Neural cell (in vitro differentiated cells): ENCODE measurements at regions not wholly inside any gene's neighbourhood (a gene's known extent, or its start where the extent isn't known, plus 50 kb on each side); places are given as distances from the start of the nearest gene placed in this dataset.

ENCODE experiments used
- H2AFZ ChIP-seq: fragments of 200-600, 300-800 bp; sonication (generic), shearing (Covaris generic); 2 replicates; pipeline ENCODE4 v1.6.0; 2014; ENCODE audit warnings: low read depth, mild to moderate bottlenecking, antibody characterized with exemption, low read length, moderate library complexity
- H3F3A ChIP-seq: fragments of 200-600 bp; shearing (Covaris generic); 2 replicates; pipeline ENCODE4 v1.6.1; 2016; ENCODE audit warnings: mild to moderate bottlenecking, moderate library complexity, mixed read lengths, antibody characterized with exemption, low read length; ENCODE audit not compliant: insufficient read depth, poor library complexity, severe bottlenecking
- H3K27ac ChIP-seq: fragments of 200-600, 300-800 bp; sonication (generic), shearing (Covaris generic); 2 replicates; pipeline ENCODE4 v1.5.1; 2014; ENCODE audit warnings: mild to moderate bottlenecking, low read length, moderate library complexity
- H3K27me3 ChIP-seq: fragments of 300-800, 200-600 bp; sonication (generic), shearing (Covaris generic); 2 replicates; pipeline ENCODE4 v1.6.0; 2014; ENCODE audit warnings: mild to moderate bottlenecking, low read depth, low read length, moderate library complexity; ENCODE audit not compliant: insufficient read depth
- H3K36me3 ChIP-seq: fragments of 300-800, 200-600 bp; sonication (generic), shearing (Covaris generic); 2 replicates; pipeline ENCODE4 v1.5.1; 2014; ENCODE audit warnings: mild to moderate bottlenecking, antibody characterized with exemption, low read length, moderate library complexity; ENCODE audit not compliant: insufficient read depth
- H3K4me2 ChIP-seq: fragments of 300-800, 200-600 bp; sonication (generic), shearing (Covaris generic); 2 replicates; pipeline ENCODE4 v1.6.0; 2014; ENCODE audit warnings: mild to moderate bottlenecking, low read length
- H3K4me3 ChIP-seq: fragments of 300-800, 200-600 bp; sonication (generic), shearing (Covaris generic); 2 replicates; pipeline ENCODE4 v1.5.1; 2014; ENCODE audit warnings: mild to moderate bottlenecking, low read length, moderate library complexity
- H3K79me2 ChIP-seq: fragments of 200-600 bp; shearing (Covaris generic); replicated peaks from 2 replicates; pipeline ENCODE4 v1.6.0; 2014; ENCODE audit warnings: mild to moderate bottlenecking, low read length, moderate library complexity; ENCODE audit not compliant: insufficient read depth
- H3K9ac ChIP-seq: fragments of 300-800, 200-600 bp; sonication (generic), shearing (Covaris generic); 2 replicates; pipeline ENCODE4 v1.6.1; 2016; ENCODE audit warnings: mild to moderate bottlenecking, low read length, mixed read lengths
- H3K9me2 ChIP-seq: fragments of 200-600 bp; shearing (Covaris generic); 2 replicates; pipeline ENCODE4 v1.6.1; 2016; ENCODE audit warnings: mild to moderate bottlenecking, low read length, mixed read lengths; ENCODE audit not compliant: insufficient read depth
- H3K9me3 ChIP-seq: fragments of 200-600, 300-800 bp; sonication (generic), shearing (Covaris generic); 2 replicates; pipeline ENCODE4 v1.6.1; 2016; ENCODE audit warnings: mild to moderate bottlenecking, mixed run types, low read length, moderate library complexity, mixed read lengths
- H4K20me1 ChIP-seq: fragments of 200-600 bp; shearing (Covaris generic); 2 replicates; pipeline ENCODE4 v1.6.1; 2016; ENCODE audit warnings: mild to moderate bottlenecking, mixed run types; ENCODE audit not compliant: insufficient read depth
- CTCF ChIP-seq: fragments of 450-650 bp; IDR thresholded peaks from 2 replicates; pipeline ENCODE4 v1.5.1; 2014; ENCODE audit warnings: antibody characterized with exemption, mild to moderate bottlenecking, moderate library complexity; ENCODE audit not compliant: poor library complexity, severe bottlenecking
- EP300 ChIP-seq: fragments of 450-650 bp; conservative IDR thresholded peaks from 2 replicates; pipeline ENCODE4 v1.6.1; 2014; ENCODE audit warnings: antibody characterized with exemption, mild to moderate bottlenecking, moderate library complexity; ENCODE audit not compliant: poor library complexity, severe bottlenecking
- EZH2 ChIP-seq: fragments of 200-600, 300-800 bp; shearing (Covaris generic), sonication (generic); IDR thresholded peaks from 2 replicates; pipeline ENCODE4 v1.6.1; 2014; ENCODE audit warnings: antibody characterized with exemption, low read length, borderline replicate concordance, mild to moderate bottlenecking; ENCODE audit not compliant: insufficient read depth, poor library complexity, severe bottlenecking
- MXI1 ChIP-seq: fragments of 450-650 bp; conservative IDR thresholded peaks from 2 replicates; pipeline ENCODE4 v1.6.1; 2014; ENCODE audit warnings: antibody characterized with exemption, mild to moderate bottlenecking; ENCODE audit not compliant: poor library complexity, severe bottlenecking
- POLR2AphosphoS5 ChIP-seq: IDR thresholded peaks from 2 replicates; pipeline ENCODE4 v1.6.1; 2012
- RAD21 ChIP-seq: fragments of 450-650 bp; conservative IDR thresholded peaks from 2 replicates; pipeline ENCODE4 v1.6.1; 2014; ENCODE audit warnings: antibody characterized with exemption, mild to moderate bottlenecking, moderate library complexity
- REST ChIP-seq: IDR thresholded peaks from 2 replicates; pipeline ENCODE4 v1.6.1; 2012; ENCODE audit warnings: borderline replicate concordance
- SMC3 ChIP-seq: fragments of 450-650 bp; conservative IDR thresholded peaks from 2 replicates; pipeline ENCODE4 v1.6.1; 2014; ENCODE audit warnings: antibody characterized with exemption, mild to moderate bottlenecking, moderate library complexity; ENCODE audit not compliant: poor library complexity
- TAF1 ChIP-seq: IDR thresholded peaks from 2 replicates; pipeline ENCODE4 v1.6.1; 2012; ENCODE audit warnings: low read depth

GRCh38 chr3:55165704-55166405, 238.0 kb upstream of the LRTM1 start:
- no peak overlapping the region for H3K4me2 ChIP-seq
- no peaks in the 10 kb centered on the region for H3K9me2 ChIP-seq
- H2AFZ ChIP-seq: no peak overlapping the region
- no peak overlapping the region for H3K27ac ChIP-seq
- H3K79me2 ChIP-seq: no peaks in the 10 kb centered on the region
- no peaks in the 10 kb centered on the region for H3K9me3 ChIP-seq
- TF ChIP-seq MXI1: no peak
- TF ChIP-seq POLR2AphosphoS5: no peak
- TF ChIP-seq REST: no peak
- TF ChIP-seq EP300: no peak
- no peak for TF ChIP-seq CTCF
- no peak for TF ChIP-seq TAF1
- TF ChIP-seq EZH2: no peak
- TF ChIP-seq SMC3: no peak
- TF ChIP-seq RAD21: no peak
- H3K36me3 ChIP-seq: no peaks in the 10 kb centered on the region
- no peaks in the 10 kb centered on the region for H3K27me3 ChIP-seq
- H3K4me3 ChIP-seq: no peak overlapping the region
- no peaks in the 10 kb centered on the region for H4K20me1 ChIP-seq
- no peak overlapping the region for H3K9ac ChIP-seq
- no peaks in the 10 kb centered on the region for H3F3A ChIP-seq

- no peaks in the 10 kb centered on the region for H3K27me3 ChIP-seq
- no peak overlapping the region for H2AFZ ChIP-seq
- H3K9me3 ChIP-seq: no peaks in the 10 kb centered on the region
- no peak overlapping the region for H3K4me3 ChIP-seq
- H3K36me3 ChIP-seq: no peaks in the 10 kb centered on the region
- H3K79me2 ChIP-seq: no peaks in the 10 kb centered on the region
- H3F3A ChIP-seq: no peaks in the 10 kb centered on the region
- H3K9ac ChIP-seq: no peak overlapping the region
- no peak overlapping the region for H3K27ac ChIP-seq
- TF ChIP-seq POLR2AphosphoS5 (no peak), SMC3 (no peak), CTCF (no peak), RAD21 (no peak)
- H3K4me2 ChIP-seq: no peak overlapping the region
- no peaks in the 10 kb centered on the region for H3K9me2 ChIP-seq
- no peaks in the 10 kb centered on the region for H4K20me1 ChIP-seq
These were observed 237.4 kb upstream of the LRTM1 start for GRCh38 chr3:55165278-55165677.
